Osteoblast (primary cell): ENCODE measurements at regions not wholly inside any gene's neighbourhood (a gene's known extent, or its start where the extent isn't known, plus 50 kb on each side); places are given as distances from the start of the nearest gene placed in this dataset.

Experiments used
- DNase-seq: peaks from one replicate; pipeline ENCODE4 v3.0.0; 2011; ENCODE audit warnings: low spot score, mixed read lengths; ENCODE audit not compliant: insufficient read length; ENCODE audit errors: missing footprints
- H2AFZ ChIP-seq: 2 replicates; pipeline ENCODE4 v1.6.0; 2011; ENCODE audit warnings: mild to moderate bottlenecking, low read length
- H3K27ac ChIP-seq: 2 replicates; pipeline ENCODE4 v1.5.1; 2011; ENCODE audit warnings: mild to moderate bottlenecking, low read depth, low read length, moderate library complexity
- H3K27me3 ChIP-seq: 2 replicates; pipeline ENCODE4 v1.6.0; 2012; ENCODE audit warnings: mild to moderate bottlenecking, control low read depth, inconsistent platforms, low read length, moderate library complexity; ENCODE audit not compliant: insufficient read depth
- H3K36me3 ChIP-seq: 2 replicates; pipeline ENCODE4 v1.5.1; 2011; ENCODE audit warnings: mild to moderate bottlenecking, low read length, control low read depth, moderate library complexity; ENCODE audit not compliant: insufficient read depth
- H3K4me1 ChIP-seq: 2 replicates; pipeline ENCODE4 v1.5.1; 2011; ENCODE audit warnings: mild to moderate bottlenecking, low read length, control low read depth, moderate library complexity; ENCODE audit not compliant: insufficient read depth
- H3K4me2 ChIP-seq: 2 replicates; pipeline ENCODE4 v1.6.0; 2011; ENCODE audit warnings: mild to moderate bottlenecking, low read length; ENCODE audit not compliant: insufficient read depth
- H3K4me3 ChIP-seq: fragments of 200-600 bp; sonication (generic); 3 replicates; pipeline ENCODE4 v1.5.1; 2012; ENCODE audit warnings: mild to moderate bottlenecking, low read length, inconsistent platforms; ENCODE audit not compliant: insufficient read depth
- H3K79me2 ChIP-seq: 2 replicates; pipeline ENCODE4 v1.6.0; 2012; ENCODE audit warnings: mild to moderate bottlenecking, low read length, control low read depth, inconsistent platforms; ENCODE audit not compliant: insufficient read depth
- H3K9me3 ChIP-seq: 2 replicates; pipeline ENCODE4 v1.5.1; 2011; ENCODE audit warnings: low read depth, low read length, control low read depth
- H4K20me1 ChIP-seq: 2 replicates; pipeline ENCODE4 v1.6.0; 2012; ENCODE audit warnings: mild to moderate bottlenecking, low read length, control low read depth; ENCODE audit not compliant: insufficient read depth
- CTCF ChIP-seq: IDR thresholded peaks from 2 replicates; pipeline ENCODE4 v1.5.1; 2011; ENCODE audit warnings: mild to moderate bottlenecking, low read depth, low read length, moderate library complexity; ENCODE audit errors: extremely low read depth

GRCh38 chr2:239526666-239527415 lies 126.0 kb upstream of the HDAC4 start:
- Histone ChIP-seq H3K27me3 (no peaks in the 10 kb centered on the region), H2AFZ (no peak overlapping the region), H3K9me3 (no peaks in the 10 kb centered on the region), H4K20me1 (no peaks in the 10 kb centered on the region), H3K79me2 (no peaks in the 10 kb centered on the region), H3K4me1 (no peaks in the 10 kb centered on the region), H3K4me3 (no peak overlapping the region), H3K27ac (no peak overlapping the region), H3K36me3 (no peaks in the 10 kb centered on the region), H3K4me2 (no peak overlapping the region)
- no peak for DNase-seq
- no peak for TF ChIP-seq CTCF

- DNase-seq = no peak
- Histone ChIP-seq H2AFZ (no peak overlapping the region), H3K4me3 (no peak overlapping the region), H3K27me3 (no peaks in the 10 kb centered on the region), H3K27ac (no peak overlapping the region), H3K79me2 (no peaks in the 10 kb centered on the region), H4K20me1 (no peaks in the 10 kb centered on the region), H3K4me2 (no peak overlapping the region), H3K36me3 (no peaks in the 10 kb centered on the region), H3K4me1 (no peaks in the 10 kb centered on the region), H3K9me3 (no peaks in the 10 kb centered on the region)
- TF ChIP-seq CTCF = no peak
These were observed 125.2 kb upstream of the HDAC4 start for GRCh38 chr2:239526038-239526437.

GRCh38 chr2:239523954-239524330 lies 123.1 kb upstream of the HDAC4 start:
- no peaks in the 10 kb centered on the region for H3K9me3 ChIP-seq
- peak; percentile 60 for DNase-seq

More at GRCh38 chr2:239523954-239524330, 123.1 kb upstream of the HDAC4 start:
- Histone ChIP-seq H3K79me2 (no peaks in the 10 kb centered on the region), H3K27me3 (no peaks in the 10 kb centered on the region), H4K20me1 (no peaks in the 10 kb centered on the region), H2AFZ (no peak overlapping the region), H3K4me1 (no peaks in the 10 kb centered on the region), H3K27ac (no peak overlapping the region), H3K36me3 (no peaks in the 10 kb centered on the region), H3K4me3 (no peak overlapping the region), H3K4me2 (no peak overlapping the region)
- TF ChIP-seq CTCF = no peak
